A549 (cell line): ENCODE measurements at regions not wholly inside any gene's neighbourhood (a gene's known extent, or its start where the extent isn't known, plus 50 kb on each side); places are given as distances from the start of the nearest gene placed in this dataset.

Source experiments
- ATAC-seq, 2 experiments: fragments of 200-7000 bp in 1 of 2; fragments of >200 bp in 1 of 2; cut with Nextera tagmentation in 1 of 2; cut with Tn5 transposase in 1 of 2; 3 replicates each; pipeline versions ENCODE4 v1.8.0 to v1.9.1; 2018 to 2020; ENCODE audit warnings: mild to moderate bottlenecking in 1 of 2, moderate library complexity in 1 of 2
- CTCF ChIA-PET: fragments of 300-600 bp; sonication (Branson Sonifier 250); formaldehyde crosslinking; extraction: SDS; loops from one replicate; lab custom pipeline; 2021; ENCODE audit warnings: antibody characterized with exemption, inconsistent platforms; lab: Yijun Ruan, JAX
- POLR2A ChIA-PET: fragments of 350-600 bp; formaldehyde crosslinking; extraction: SDS; loops from one replicate; lab custom pipeline; 2021; ENCODE audit warnings: antibody characterized with exemption, inconsistent platforms; lab: Yijun Ruan, JAX
- DNase-seq, 2 experiments: peaks; one replicate each; pipeline versions ENCODE4 v3.0.0 to v3.0.0-alpha.2; 2011 to 2016; ENCODE audit warnings: low read depth in 1 of 2, low spot score in 1 of 2
- FAIRE-seq: peaks from 2 replicates; lab custom pipeline; 2011; peaks lifted over from hg19 to GRCh38; lab: Jason Lieb, UNC
- H3K27ac ChIP-seq, 2 experiments: fragments of >200 bp; sonication (Bioruptor Twin); formaldehyde crosslinking; 3 replicates each; pipeline ENCODE4 v1.5.1; 2016 to 2017
- H3K4me1 ChIP-seq: fragments of >200 bp; sonication (Bioruptor Twin); formaldehyde crosslinking; 3 replicates; pipeline ENCODE4 v1.6.1; 2016
- H3K4me2 ChIP-seq: fragments of >200 bp; sonication (Bioruptor Twin); formaldehyde crosslinking; 3 replicates; pipeline ENCODE4 v1.6.1; 2016
- H3K4me3 ChIP-seq: fragments of >200 bp; sonication (Bioruptor Twin); formaldehyde crosslinking; 3 replicates; pipeline ENCODE4 v1.5.1; 2016
- H3K9me3 ChIP-seq: fragments of >200 bp; sonication (Bioruptor Twin); formaldehyde crosslinking; 3 replicates; pipeline ENCODE4 v1.6.1; 2016
- CBX8 ChIP-seq: fragments of 200-600 bp; sonication (generic); IDR thresholded peaks from 2 replicates; pipeline ENCODE4 v1.6.1; 2016
- EHF ChIP-seq: fragments of 250-450 bp; sonication (Bioruptor Pico); IDR thresholded peaks from 2 replicates; pipeline ENCODE4 v1.5.0; 2020; ENCODE audit warnings: mild to moderate bottlenecking
- ESRRA ChIP-seq: fragments of 150-350 bp; IDR thresholded peaks from 2 replicates; pipeline ENCODE4 v1.6.1; 2014; ENCODE audit warnings: mild to moderate bottlenecking, low read length, borderline replicate concordance
- FOSL2 ChIP-seq, 2 experiments: fragments of 450-650 bp in 1 of 2; fragments of >200 bp in 1 of 2; sonication (Bioruptor Twin) in 1 of 2; formaldehyde crosslinking; IDR thresholded peaks; 2 replicates each; pipeline versions ENCODE4 v1.5.0 to v1.6.1; 2016 to 2020; ENCODE audit warnings: mild to moderate bottlenecking in 1 of 2, moderate library complexity in 1 of 2
- FOXS1 ChIP-seq: fragments of 250-450 bp; sonication (Bioruptor Pico); IDR thresholded peaks from 2 replicates; pipeline ENCODE4 v1.5.0; 2020; ENCODE audit warnings: mild to moderate bottlenecking, moderate library complexity
- GATA3 ChIP-seq: IDR thresholded peaks from 2 replicates; pipeline ENCODE4 v1.6.1; 2012; ENCODE audit warnings: borderline replicate concordance
- HEYL ChIP-seq: fragments of 250-450 bp; sonication (Bioruptor Pico); IDR thresholded peaks from 2 replicates; pipeline ENCODE4 v1.8.0; 2021; ENCODE audit warnings: mild to moderate bottlenecking, moderate library complexity
- HOXB5 ChIP-seq: fragments of 250-450 bp; sonication (Bioruptor Pico); IDR thresholded peaks from 2 replicates; pipeline ENCODE4 v1.5.0; 2020; ENCODE audit warnings: mild to moderate bottlenecking, moderate library complexity
- MYC ChIP-seq: IDR thresholded peaks from 2 replicates; pipeline ENCODE4 v1.6.1; 2012; ENCODE audit warnings: mild to moderate bottlenecking, inconsistent platforms, low read length, improper control_type of control experiment, borderline replicate concordance
- NFE2L2 ChIP-seq: fragments of 150-350 bp; conservative IDR thresholded peaks from 2 replicates; pipeline ENCODE4 v1.6.1; 2014; ENCODE audit warnings: low read length
- NPAS2 ChIP-seq: fragments of 250-450 bp; sonication (Bioruptor Pico); IDR thresholded peaks from 2 replicates; pipeline ENCODE4 v1.8.0; 2022; ENCODE audit warnings: mild to moderate bottlenecking, moderate library complexity, borderline replicate concordance
- RAD21 ChIP-seq, 2 experiments: fragments of >200 bp in 1 of 2; sonication (Bioruptor Twin) in 1 of 2; formaldehyde crosslinking in 1 of 2; IDR thresholded peaks in 1 of 2; conservative IDR thresholded peaks in 1 of 2; 2 replicates in 1 of 2; 3 replicates in 1 of 2; pipeline ENCODE4 v1.6.1; 2012 to 2018; ENCODE audit warnings: inconsistent platforms in 1 of 2
- RARB ChIP-seq: fragments of 250-450 bp; sonication (Bioruptor Pico); IDR thresholded peaks from 2 replicates; pipeline ENCODE4 v1.8.0; 2021; ENCODE audit warnings: mild to moderate bottlenecking, moderate library complexity
- SREBF2 ChIP-seq: fragments of 450-650 bp; IDR thresholded peaks from 2 replicates; pipeline ENCODE4 v1.6.1; 2014; ENCODE audit warnings: mild to moderate bottlenecking, moderate library complexity
- ZSCAN20 ChIP-seq: fragments of 250-450 bp; sonication (Bioruptor Pico); IDR thresholded peaks from 2 replicates; pipeline ENCODE4 v1.8.0; 2022; ENCODE audit warnings: mild to moderate bottlenecking, moderate library complexity
- WGBS: methylation state at CpG from one replicate; pipeline ENCODE4 v1.1.6; 2017; ENCODE audit errors: missing lambda C conversion rate; 5-methylcytosine and 5-hydroxymethylcytosine counted together
- TF ChIP-seq, protein P1 (sequence below): fragments of >200 bp; sonication (Bioruptor Twin); formaldehyde crosslinking; IDR thresholded peaks from 3 replicates; pipeline ENCODE4 v1.6.1; 2016
- TF ChIP-seq, protein P2 (sequence below): fragments of >200 bp; sonication (Bioruptor Twin); formaldehyde crosslinking; IDR thresholded peaks from 2 replicates; pipeline ENCODE4 v1.6.1; 2016
- TF ChIP-seq, protein P3 (sequence below): fragments of 450-650 bp; IDR thresholded peaks from 2 replicates; pipeline ENCODE4 v1.6.1; 2014; ENCODE audit warnings: antibody characterized with exemption

DNA sequence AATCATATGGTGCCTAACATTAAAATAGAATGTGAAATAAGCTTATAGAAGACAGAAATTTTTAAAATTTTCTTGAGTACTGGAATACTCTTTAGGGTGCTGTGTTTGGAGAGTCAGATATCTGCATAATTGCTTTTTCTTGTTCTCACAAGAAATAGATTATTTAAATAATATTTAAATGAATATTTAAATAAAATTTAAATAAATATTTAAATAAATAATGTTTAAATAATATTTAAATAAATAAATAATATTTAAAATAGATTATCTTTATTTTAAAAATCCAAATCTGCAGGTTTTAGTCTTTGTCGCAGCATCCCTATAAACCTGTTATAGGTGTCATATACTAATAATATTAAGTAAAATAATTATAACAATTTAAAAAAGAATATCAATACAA is 1589.4 kb downstream of the MAT2B start (continued):
- no peak for TF ChIP-seq MYC

DNA sequence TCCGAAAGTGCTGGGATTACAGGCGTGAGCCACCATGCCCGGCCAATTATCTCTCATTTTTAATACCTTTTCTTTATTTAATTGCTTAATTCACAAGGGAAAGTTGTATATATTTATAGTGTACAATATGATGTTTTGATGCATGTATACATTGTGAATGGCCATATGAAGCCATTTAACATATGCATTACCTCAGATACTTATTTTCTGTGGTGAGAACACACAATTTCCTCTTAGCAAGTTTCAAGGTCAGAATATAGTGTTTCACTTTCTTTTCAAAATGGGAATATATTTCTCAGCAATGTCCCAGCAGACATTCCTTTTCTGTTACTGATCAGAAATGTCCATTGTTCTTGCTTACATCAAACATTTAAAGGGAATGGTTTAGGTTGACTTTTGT is 1596.3 kb downstream of the MAT2B start:
- ATAC-seq: no peak
- Histone ChIP-seq H3K27ac (no peak overlapping the region), H3K4me1 (no peaks in the 10 kb centered on the region), H3K9me3 (no peaks in the 10 kb centered on the region), H3K4me2 (no peak overlapping the region), H3K4me3 (no peak overlapping the region)
- ChIA-PET POLR2A (no interaction called here), CTCF (no interaction called here)
- TF ChIP-seq ZSCAN20 (CRISPR knock-in tag) (no peak), HEYL (no peak)
- no peak for FAIRE-seq
- no peak for DNase-seq
- WGBS: 6% methylated on average over 3 of the region's 3 CpGs

DNA sequence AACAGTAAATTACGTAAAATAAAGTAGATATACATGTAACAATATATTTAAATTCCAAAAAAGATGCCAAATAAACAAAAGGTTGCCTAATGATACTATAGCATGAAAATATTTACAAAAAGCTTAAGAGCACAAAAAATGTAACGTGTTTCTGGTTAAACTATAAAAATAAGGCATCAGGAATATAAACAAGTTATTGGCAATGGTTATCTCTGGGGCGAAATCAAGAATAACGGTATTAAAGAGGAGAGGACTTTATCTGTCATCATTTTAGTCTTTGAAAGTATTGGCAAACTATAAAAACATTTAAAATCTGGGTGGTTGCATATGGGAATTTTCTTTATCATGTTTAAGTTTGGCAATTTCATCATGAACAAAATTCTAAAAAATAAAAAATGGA is 1599.2 kb downstream of the MAT2B start:
- WGBS: 5% methylated on average over 4 of the region's 4 CpGs
- Histone ChIP-seq H3K9me3 (no peaks in the 10 kb centered on the region), H3K4me1 (no peaks in the 10 kb centered on the region), H3K4me3 (no peak overlapping the region), H3K27ac (no peak overlapping the region), H3K4me2 (no peak overlapping the region)
- no peak for DNase-seq
- ATAC-seq: no peak
- TF ChIP-seq EHF (CRISPR knock-in tag) (no peak), SREBF2 (no peak), RARB (CRISPR knock-in tag) (no peak)
- TF ChIP-seq, protein P1, sequence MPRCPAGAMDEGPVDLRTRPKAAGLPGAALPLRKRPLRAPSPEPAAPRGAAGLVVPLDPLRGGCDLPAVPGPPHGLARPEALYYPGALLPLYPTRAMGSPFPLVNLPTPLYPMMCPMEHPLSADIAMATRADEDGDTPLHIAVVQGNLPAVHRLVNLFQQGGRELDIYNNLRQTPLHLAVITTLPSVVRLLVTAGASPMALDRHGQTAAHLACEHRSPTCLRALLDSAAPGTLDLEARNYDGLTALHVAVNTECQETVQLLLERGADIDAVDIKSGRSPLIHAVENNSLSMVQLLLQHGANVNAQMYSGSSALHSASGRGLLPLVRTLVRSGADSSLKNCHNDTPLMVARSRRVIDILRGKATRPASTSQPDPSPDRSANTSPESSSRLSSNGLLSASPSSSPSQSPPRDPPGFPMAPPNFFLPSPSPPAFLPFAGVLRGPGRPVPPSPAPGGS: no peak
- POLR2A ChIA-PET: no interaction called here
- CTCF ChIA-PET: no interaction called here
- no peak for FAIRE-seq

DNA sequence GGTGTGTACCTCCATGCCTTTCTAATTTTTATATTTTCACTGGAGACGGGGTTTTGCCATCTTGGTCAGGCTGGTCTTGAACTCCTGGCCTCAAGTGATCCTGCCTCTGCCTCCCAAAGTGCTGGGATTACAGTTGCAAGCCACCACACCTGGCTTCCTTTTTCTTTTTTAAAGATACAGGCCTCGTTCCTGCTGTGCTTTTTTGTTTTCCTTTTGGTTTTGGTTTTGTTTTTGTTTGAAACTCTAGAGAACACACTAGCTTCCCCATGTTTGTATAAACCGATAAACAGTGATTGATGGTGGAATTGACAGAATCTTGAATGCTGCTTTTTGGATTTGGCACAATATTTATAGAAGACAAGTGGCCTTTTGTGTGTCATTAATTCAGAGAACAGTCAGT is 1603.4 kb downstream of the MAT2B start:
- DNase-seq (no peak), FAIRE-seq (no peak), ATAC-seq (no peak)
- Histone ChIP-seq H3K4me2 (no peak overlapping the region), H3K9me3 (no peaks in the 10 kb centered on the region), H3K4me1 (no peaks in the 10 kb centered on the region), H3K27ac (no peak overlapping the region), H3K4me3 (no peak overlapping the region)
- TF ChIP-seq CBX8: no peak
- TF ChIP-seq ZSCAN20 (CRISPR knock-in tag): no peak
- TF ChIP-seq, protein P2, sequence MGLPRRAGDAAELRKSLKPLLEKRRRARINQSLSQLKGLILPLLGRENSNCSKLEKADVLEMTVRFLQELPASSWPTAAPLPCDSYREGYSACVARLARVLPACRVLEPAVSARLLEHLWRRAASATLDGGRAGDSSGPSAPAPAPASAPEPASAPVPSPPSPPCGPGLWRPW: no peak
- TF ChIP-seq NPAS2: no peak
- no peak for TF ChIP-seq RAD21 (conservative IDR thresholded peaks at IDR 0.05 in 1 of 2, IDR thresholded peaks at IDR 0.05 in 1 of 2)
- TF ChIP-seq ESRRA: no peak
- TF ChIP-seq, protein P1: no peak
- TF ChIP-seq GATA3: no peak
- POLR2A ChIA-PET: no interaction called here
- 2% methylated on average over 3 of the region's 3 CpGs for WGBS
- CTCF ChIA-PET: no interaction called here

DNA sequence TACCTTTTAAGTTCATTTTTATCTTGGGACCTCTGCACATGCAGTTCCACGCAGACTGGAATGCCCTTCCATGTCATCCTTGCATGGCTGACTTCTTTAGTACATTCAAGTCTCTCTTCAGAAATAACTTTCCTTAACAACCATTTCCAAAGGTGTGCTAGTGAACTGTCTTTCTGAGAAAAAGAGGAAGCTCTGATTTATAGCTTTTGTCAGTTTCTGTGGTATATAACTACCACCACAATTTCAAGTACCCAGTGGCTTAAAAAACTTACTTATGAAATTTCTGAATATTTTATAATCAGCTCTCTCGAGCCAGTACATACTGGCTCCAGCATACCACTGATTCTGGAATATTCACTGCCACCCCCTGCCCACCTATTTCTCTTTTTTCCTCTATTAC is 1613.8 kb downstream of the MAT2B start:
- TF ChIP-seq, protein P1: no peak
- TF ChIP-seq, protein P3, sequence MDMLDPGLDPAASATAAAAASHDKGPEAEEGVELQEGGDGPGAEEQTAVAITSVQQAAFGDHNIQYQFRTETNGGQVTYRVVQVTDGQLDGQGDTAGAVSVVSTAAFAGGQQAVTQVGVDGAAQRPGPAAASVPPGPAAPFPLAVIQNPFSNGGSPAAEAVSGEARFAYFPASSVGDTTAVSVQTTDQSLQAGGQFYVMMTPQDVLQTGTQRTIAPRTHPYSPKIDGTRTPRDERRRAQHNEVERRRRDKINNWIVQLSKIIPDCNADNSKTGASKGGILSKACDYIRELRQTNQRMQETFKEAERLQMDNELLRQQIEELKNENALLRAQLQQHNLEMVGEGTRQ: no peak
- TF ChIP-seq FOSL2 (IDR thresholded peaks at IDR 0.05) (no peak), FOSL2 (CRISPR knock-in tag; IDR thresholded peaks at IDR 0.05) (no peak), NFE2L2 (no peak), FOXS1 (no peak), HOXB5 (CRISPR knock-in tag) (no peak)
- TF ChIP-seq, all 56 proteins: peak for 0
- 3% methylated on average over 2 of the region's 2 CpGs for WGBS
- H3K4me3 ChIP-seq: no peak overlapping the region
- no peak for ATAC-seq
- no peak for FAIRE-seq
- no peak overlapping the region for H3K27ac ChIP-seq
- no peak overlapping the region for H3K4me2 ChIP-seq
- DNase-seq: no peak
- no peaks in the 10 kb centered on the region for H3K9me3 ChIP-seq
- ChIA-PET CTCF (no interaction called here), POLR2A (no interaction called here)
- H3K4me1 ChIP-seq: no peaks in the 10 kb centered on the region
